Ovary (tissue), 7 donors: ENCODE measurements at regions not wholly inside any gene's neighbourhood (a gene's known extent, or its start where the extent isn't known, plus 50 kb on each side); places are given as distances from the start of the nearest gene placed in this dataset.

Experiments used
- DNase-seq, 5 donors: peaks; one replicate each; pipeline ENCODE4 v3.0.0-alpha.2; 2019 to 2020
- H3K27ac ChIP-seq, 2 donors: fragments of 200-600 bp; one replicate each; pipeline versions ENCODE4 v1.5.1 to v1.8.0; 2019 to 2022
- H3K27me3 ChIP-seq: fragments of 200-600 bp; one replicate; pipeline ENCODE4 v1.8.0; 2022
- H3K36me3 ChIP-seq: fragments of 200-600 bp; sonication (generic); one replicate; pipeline ENCODE4 v1.5.1; 2019
- H3K4me1 ChIP-seq: one replicate; pipeline ENCODE4 v1.8.1; 2013; ENCODE audit warnings: mild to moderate bottlenecking, moderate library complexity; ENCODE audit not compliant: insufficient read depth
- H3K4me3 ChIP-seq: fragments of 200-600 bp; sonication (generic); one replicate; pipeline ENCODE4 v1.5.1; 2017
- H3K9me3 ChIP-seq, 2 donors: fragments of 200-600 bp in 1 of 2; sonication (generic) in 1 of 2; one replicate each; pipeline versions ENCODE4 v1.5.1 to v1.8.1; 2013 to 2019; ENCODE audit warnings: mild to moderate bottlenecking in 1 of 2, moderate library complexity in 1 of 2
- CTCF ChIP-seq, 3 donors: fragments of 450-650 bp in 2 of 3; fragments of 200-600 bp in 1 of 3; IDR thresholded peaks; one replicate each; pipeline versions ENCODE4 v1.5.1 to v1.8.0; 2016 to 2022; ENCODE audit warnings: antibody characterized with exemption in 3 of 3, mild to moderate bottlenecking in 1 of 3
- EP300 ChIP-seq: sonication (generic); formaldehyde crosslinking; IDR thresholded peaks from one replicate; pipeline ENCODE4 v1.6.1; 2017; ENCODE audit warnings: antibody characterized with exemption
- POLR2A ChIP-seq: fragments of 450-650 bp; IDR thresholded peaks from one replicate; pipeline ENCODE4 v1.6.1; 2017; ENCODE audit warnings: antibody characterized with exemption, mild to moderate bottlenecking, moderate library complexity
- WGBS, 3 donors: extraction: QIAGEN DNeasy Blood & Tissue Kit in 1 of 3; methylation state at CpG; one replicate each; pipeline versions ENCODE4 v1.1.5 to v1.1.7; 2013 to 2017; 5-methylcytosine and 5-hydroxymethylcytosine counted together
- intact Hi-C, 4 donors: fragments of 100-400 bp; cut with DNase I; formaldehyde crosslinking; loops; one replicate each; pipeline versions ENCODE4 v1.11.0 to v1.15.1; 2022 to 2023
- donor health status: DM: no; HTN: no; CAD: no; lungs with moderate emphysema.
- donor health status: DM: no; HTN: no; CAD: no.
- donor health status: Bipolar disorder and iron deficiency.
- donor health status: DM: no; HTN: no; CAD: no.
- donor health status: DM: yes; HTN: yes; CAD: no.

GRCh38 chr1:115165776-115166175, 76.5 kb upstream of the TSPAN2 start:
- H3K27ac ChIP-seq: no peak overlapping the region
- intact Hi-C loops: no loop called here
- no peak for DNase-seq
- H3K4me3 ChIP-seq: no peak overlapping the region
- H3K4me1 ChIP-seq: peaks cover 2% of the 10 kb centered on the region
- TF ChIP-seq EP300 (no peak), POLR2A (no peak), CTCF (IDR thresholded peaks at IDR 0.05) (no peak)
- H3K27me3 ChIP-seq: no peaks in the 10 kb centered on the region
- H3K9me3 ChIP-seq: no peaks in the 10 kb centered on the region
- no peaks in the 10 kb centered on the region for H3K36me3 ChIP-seq

- intact Hi-C loops: no loop called here
- Histone ChIP-seq H3K27ac (no peak overlapping the region), H3K36me3 (no peaks in the 10 kb centered on the region), H3K27me3 (no peaks in the 10 kb centered on the region), H3K4me3 (no peak overlapping the region), H3K4me1 (peaks cover 2% of the 10 kb centered on the region), H3K9me3 (no peaks in the 10 kb centered on the region)
- no peak for TF ChIP-seq CTCF (IDR thresholded peaks at IDR 0.05)
- TF ChIP-seq EP300: no peak
- no peak for TF ChIP-seq POLR2A
- WGBS, 3 donors: 87 to 92% (median 91%) methylated on average over 6 of the region's 6 CpGs
- no peak for DNase-seq
These were observed 75.8 kb upstream of the TSPAN2 start for GRCh38 chr1:115164940-115165705.

GRCh38 chr1:115164484-115164883, 75.2 kb upstream of the TSPAN2 start:
- DNase-seq: no peak
- no peak overlapping the region for H3K4me3 ChIP-seq
- WGBS, 3 donors: 34 to 57% (median 48%) methylated on average over 1 of the region's 1 CpG
- intact Hi-C loops: no loop called here
- peaks cover 2% of the 10 kb centered on the region for H3K4me1 ChIP-seq
- H3K27me3 ChIP-seq: no peaks in the 10 kb centered on the region
- no peaks in the 10 kb centered on the region for H3K36me3 ChIP-seq
- no peak for TF ChIP-seq POLR2A
- no peak for TF ChIP-seq CTCF (IDR thresholded peaks at IDR 0.05)
- no peak for TF ChIP-seq EP300
- H3K27ac ChIP-seq: no peak overlapping the region
- no peaks in the 10 kb centered on the region for H3K9me3 ChIP-seq

GRCh38 chr1:115160728-115161127, 71.4 kb upstream of the TSPAN2 start:
- Histone ChIP-seq H3K27me3 (no peaks in the 10 kb centered on the region), H3K36me3 (no peaks in the 10 kb centered on the region), H3K4me3 (no peak overlapping the region), H3K27ac (no peak overlapping the region), H3K9me3 (no peaks in the 10 kb centered on the region), H3K4me1 (peaks cover 11% of the 10 kb centered on the region)
- no peak for TF ChIP-seq POLR2A
- TF ChIP-seq EP300: no peak
- no peak for TF ChIP-seq CTCF (IDR thresholded peaks at IDR 0.05)
- intact Hi-C loops: no loop called here
- no peak for DNase-seq
